GM18861 (cell line): ENCODE measurements at regions not wholly inside any gene's neighbourhood (a gene's known extent, or its start where the extent isn't known, plus 50 kb on each side); places are given as distances from the start of the nearest gene placed in this dataset.

Source experiments
- ATAC-seq: cut with Tn5 transposase; IDR thresholded peaks from one replicate; pipeline ENCODE4 v1.9.1; 2021; ENCODE audit not compliant: unreplicated experiment

GRCh38 chr2:217327953-217328621 lies 468.2 kb upstream of the TNP1 start:
- ATAC-seq = no peak

GRCh38 chr2:217326238-217327022 lies 466.6 kb upstream of the TNP1 start:
- no peak for ATAC-seq

GRCh38 chr2:217325816-217326215 lies 466.0 kb upstream of the TNP1 start:
- no peak for ATAC-seq

- ATAC-seq = no peak
These were observed 465.4 kb upstream of the TNP1 start for GRCh38 chr2:217325251-217325650.

- peak; percentile 81 for ATAC-seq
These were observed 456.9 kb upstream of the TNP1 start for GRCh38 chr2:217316743-217317142.

GRCh38 chr2:217314021-217314460 lies 454.2 kb upstream of the TNP1 start:
- no peak for ATAC-seq

- no peak for ATAC-seq
These were observed 453.5 kb upstream of the TNP1 start for GRCh38 chr2:217313386-217313785.

GRCh38 chr2:217309056-217309455 lies 449.2 kb upstream of the TNP1 start:
- ATAC-seq = no peak

GRCh38 chr2:217307023-217307422 lies 447.2 kb upstream of the TNP1 start:
- no peak for ATAC-seq

- no peak for ATAC-seq
These were observed 446.0 kb upstream of the TNP1 start for GRCh38 chr2:217305882-217306281.

- no peak for ATAC-seq
These were observed 444.7 kb upstream of the TNP1 start for GRCh38 chr2:217304582-217304981.

- no peak for ATAC-seq
These were observed 443.0 kb upstream of the TNP1 start for GRCh38 chr2:217302856-217303255.

GRCh38 chr2:217301142-217301925 lies 441.5 kb upstream of the TNP1 start:
- no peak for ATAC-seq

- ATAC-seq = no peak
These were observed 439.7 kb upstream of the TNP1 start for GRCh38 chr2:217299590-217299989.

GRCh38 chr2:217297096-217297495 lies 437.2 kb upstream of the TNP1 start:
- ATAC-seq = no peak

GRCh38 chr2:217294818-217295217 lies 435.0 kb upstream of the TNP1 start:
- ATAC-seq = no peak

- ATAC-seq = no peak
These were observed 434.3 kb upstream of the TNP1 start for GRCh38 chr2:217294211-217294610.

- no peak for ATAC-seq
These were observed 433.7 kb upstream of the TNP1 start for GRCh38 chr2:217293607-217294006.

GRCh38 chr2:217293046-217293445 lies 433.2 kb upstream of the TNP1 start:
- ATAC-seq = no peak

- ATAC-seq = no peak
These were observed 431.4 kb upstream of the TNP1 start for GRCh38 chr2:217291259-217291658.

GRCh38 chr2:217290467-217290866 lies 430.6 kb upstream of the TNP1 start:
- ATAC-seq = no peak

GRCh38 chr2:217289907-217290280 lies 430.0 kb upstream of the TNP1 start:
- no peak for ATAC-seq
